ENCODE measurements at regions not wholly inside any gene's neighbourhood (a gene's known extent, or its start where the extent isn't known, plus 50 kb on each side); places are given as distances from the start of the nearest gene placed in this dataset.

DNA sequence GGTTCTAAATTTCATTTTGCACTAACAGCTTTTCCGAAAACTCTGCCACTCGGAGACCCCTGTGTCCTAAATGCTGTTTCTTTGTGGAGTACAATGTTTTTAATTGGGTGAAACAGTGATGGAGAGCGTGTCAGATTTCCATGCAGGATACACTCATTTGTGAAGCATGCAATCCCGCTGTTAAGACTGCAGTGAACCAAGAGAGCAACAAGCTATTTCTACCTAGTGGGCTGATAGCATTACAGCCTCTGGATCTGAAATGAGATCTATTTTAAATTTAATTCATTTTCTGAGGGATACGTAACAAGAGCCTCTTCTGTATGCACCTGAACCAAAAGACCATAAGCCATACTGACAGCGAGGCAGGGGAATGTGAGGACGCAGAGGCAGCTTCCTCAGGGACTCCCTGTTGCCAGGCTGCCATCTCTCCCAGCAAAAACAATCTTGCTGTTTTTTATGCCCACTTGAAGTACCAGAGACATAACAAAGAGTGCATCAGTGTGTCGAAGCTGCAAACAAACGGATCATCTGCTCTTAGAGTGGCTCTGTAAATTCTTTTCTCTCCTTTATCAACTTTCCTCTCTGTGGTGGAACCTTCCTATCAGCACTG, 199.9 kb upstream of the COX10 start:
- TF ChIP-seq, protein P1, sequence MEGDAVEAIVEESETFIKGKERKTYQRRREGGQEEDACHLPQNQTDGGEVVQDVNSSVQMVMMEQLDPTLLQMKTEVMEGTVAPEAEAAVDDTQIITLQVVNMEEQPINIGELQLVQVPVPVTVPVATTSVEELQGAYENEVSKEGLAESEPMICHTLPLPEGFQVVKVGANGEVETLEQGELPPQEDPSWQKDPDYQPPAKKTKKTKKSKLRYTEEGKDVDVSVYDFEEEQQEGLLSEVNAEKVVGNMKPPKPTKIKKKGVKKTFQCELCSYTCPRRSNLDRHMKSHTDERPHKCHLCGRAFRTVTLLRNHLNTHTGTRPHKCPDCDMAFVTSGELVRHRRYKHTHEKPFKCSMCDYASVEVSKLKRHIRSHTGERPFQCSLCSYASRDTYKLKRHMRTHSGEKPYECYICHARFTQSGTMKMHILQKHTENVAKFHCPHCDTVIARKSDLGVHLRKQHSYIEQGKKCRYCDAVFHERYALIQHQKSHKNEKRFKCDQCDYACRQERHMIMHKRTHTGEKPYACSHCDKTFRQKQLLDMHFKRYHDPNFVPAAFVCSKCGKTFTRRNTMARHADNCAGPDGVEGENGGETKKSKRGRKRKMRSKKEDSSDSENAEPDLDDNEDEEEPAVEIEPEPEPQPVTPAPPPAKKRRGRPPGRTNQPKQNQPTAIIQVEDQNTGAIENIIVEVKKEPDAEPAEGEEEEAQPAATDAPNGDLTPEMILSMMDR (IDR thresholded peaks at IDR 0.05): no peak
- TF ChIP-seq POLR2A (IDR thresholded peaks at IDR 0.05): no peak

All from thyroid gland (tissue), 4 donors.